ENCODE measurements at regions not wholly inside any gene's neighbourhood (a gene's known extent, or its start where the extent isn't known, plus 50 kb on each side); places are given as distances from the start of the nearest gene placed in this dataset.

DNA sequence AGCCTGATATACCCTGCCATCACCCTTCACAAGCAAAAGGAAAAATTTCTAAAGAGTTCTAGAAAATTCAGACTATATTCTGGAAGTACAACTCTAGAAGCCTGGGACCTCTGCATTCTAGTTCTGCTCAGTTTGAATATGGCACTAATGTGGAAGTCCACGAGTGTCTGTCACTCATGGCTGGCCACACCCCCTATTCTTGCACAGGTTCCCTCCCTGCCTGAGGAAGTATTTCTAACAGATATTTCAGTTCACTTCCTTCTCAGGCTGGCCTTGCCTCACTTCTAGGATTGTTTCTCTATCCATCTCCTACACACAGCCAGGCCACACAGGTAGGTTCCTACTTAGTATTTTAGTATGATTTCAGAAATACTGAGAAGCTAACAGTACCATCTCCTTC, 67.4 kb downstream of the PHLDA1 start:
- no peak for TF ChIP-seq CTCF (IDR thresholded peaks at IDR 0.05; ENCODE audit: low read depth, low read length)
- H3K27me3 ChIP-seq, result no peaks in the 10 kb centered on the region
- H3K36me3 ChIP-seq, result no peaks in the 10 kb centered on the region
- no peak for DNase-seq (ENCODE audit: low read depth in 1 of 2, low spot score in 1 of 2)
- H3K4me3 ChIP-seq, result no peak overlapping the region
- no peaks in the 10 kb centered on the region for H3K4me1 ChIP-seq (ENCODE audit: low read depth)
- no peak overlapping the region for H3K27ac ChIP-seq
- no peaks in the 10 kb centered on the region for H3K9me3 ChIP-seq (ENCODE audit: low read depth)

- no peak for TF ChIP-seq CTCF (IDR thresholded peaks at IDR 0.05; ENCODE audit: low read depth, low read length)
- H3K4me1 ChIP-seq (ENCODE audit: low read depth), result no peaks in the 10 kb centered on the region
- H3K36me3 ChIP-seq, result no peaks in the 10 kb centered on the region
- H3K4me3 ChIP-seq, result no peak overlapping the region
- no peak overlapping the region for H3K27ac ChIP-seq
- H3K9me3 ChIP-seq (ENCODE audit: low read depth), result no peaks in the 10 kb centered on the region
- no peak for DNase-seq (ENCODE audit: low read depth in 1 of 2, low spot score in 1 of 2)
- no peaks in the 10 kb centered on the region for H3K27me3 ChIP-seq
Measured at GRCh38 chr12:75961878-75962277, 69.7 kb downstream of the PHLDA1 start.

- no peak for DNase-seq (ENCODE audit: low read depth in 1 of 2, low spot score in 1 of 2)
- H3K36me3 ChIP-seq, result no peaks in the 10 kb centered on the region
- no peaks in the 10 kb centered on the region for H3K27me3 ChIP-seq
- H3K27ac ChIP-seq, result no peak overlapping the region
- no peak for TF ChIP-seq CTCF (IDR thresholded peaks at IDR 0.05; ENCODE audit: low read depth, low read length)
- no peaks in the 10 kb centered on the region for H3K4me1 ChIP-seq (ENCODE audit: low read depth)
- H3K4me3 ChIP-seq, result no peak overlapping the region
- no peaks in the 10 kb centered on the region for H3K9me3 ChIP-seq (ENCODE audit: low read depth)
Measured at GRCh38 chr12:75960954-75961661, 70.5 kb downstream of the PHLDA1 start.

GRCh38 chr12:75960086-75960910, 71.3 kb downstream of the PHLDA1 start:
- H3K9me3 ChIP-seq (ENCODE audit: low read depth), result no peaks in the 10 kb centered on the region
- H3K4me3 ChIP-seq, result no peak overlapping the region
- H3K27ac ChIP-seq, result no peak overlapping the region
- peaks cover 3% of the 10 kb centered on the region for H3K4me1 ChIP-seq (ENCODE audit: low read depth)
- no peak for TF ChIP-seq CTCF (IDR thresholded peaks at IDR 0.05; ENCODE audit: low read depth, low read length)
- H3K27me3 ChIP-seq, result no peaks in the 10 kb centered on the region
- H3K36me3 ChIP-seq, result no peaks in the 10 kb centered on the region
- peak in 1 of 2 donors; percentile 18 for DNase-seq (ENCODE audit: low read depth in 1 of 2, low spot score in 1 of 2)

DNA sequence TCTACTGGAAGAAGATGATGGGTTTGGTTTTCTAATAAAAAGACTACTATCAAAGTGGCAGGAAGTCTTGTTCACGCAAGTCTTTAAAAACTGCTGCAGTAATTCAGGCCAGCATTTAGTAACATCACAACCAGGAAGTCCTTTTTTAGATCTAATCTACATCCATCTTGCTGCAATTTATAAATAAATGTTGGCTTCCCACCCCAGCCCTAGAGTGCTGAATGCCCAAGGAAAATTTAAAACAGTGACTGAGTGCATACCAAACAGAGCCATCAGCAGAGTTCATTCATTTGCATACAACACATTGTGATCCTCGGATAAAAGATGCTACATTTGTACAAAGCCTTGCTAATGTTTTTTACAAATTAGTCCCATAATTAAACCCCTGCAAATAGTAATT, 72.1 kb downstream of the PHLDA1 start:
- no peak overlapping the region for H3K4me3 ChIP-seq
- H3K9me3 ChIP-seq (ENCODE audit: low read depth), result no peaks in the 10 kb centered on the region
- no peaks in the 10 kb centered on the region for H3K36me3 ChIP-seq
- no peaks in the 10 kb centered on the region for H3K27me3 ChIP-seq
- H3K4me1 ChIP-seq (ENCODE audit: low read depth), result peaks cover 5% of the 10 kb centered on the region
- no peak overlapping the region for H3K27ac ChIP-seq
- no peak for TF ChIP-seq CTCF (IDR thresholded peaks at IDR 0.05; ENCODE audit: low read depth, low read length)
- no peak for DNase-seq (ENCODE audit: low read depth in 1 of 2, low spot score in 1 of 2)
